Stimulated activated CD4-positive, alpha-beta T cell treated with anti-CD3 and anti-CD28 coated beads, Interleukin-1b, Interleukin-23, amount 100 ng/mL, for 4 hours (primary cell): ENCODE measurements at regions not wholly inside any gene's neighbourhood (a gene's known extent, or its start where the extent isn't known, plus 50 kb on each side); places are given as distances from the start of the nearest gene placed in this dataset.
"Not testable (repeated sequence)": the region's sequence is repeated elsewhere in the genome, so short reads cannot be mapped to it uniquely, and the experiment has no call there.

Experiments used
- DNase-seq, 2 donors: peaks; one replicate each; pipeline ENCODE4 v3.0.0-alpha.2; 2020; ENCODE audit warnings: low read depth in 2 of 2

DNA sequence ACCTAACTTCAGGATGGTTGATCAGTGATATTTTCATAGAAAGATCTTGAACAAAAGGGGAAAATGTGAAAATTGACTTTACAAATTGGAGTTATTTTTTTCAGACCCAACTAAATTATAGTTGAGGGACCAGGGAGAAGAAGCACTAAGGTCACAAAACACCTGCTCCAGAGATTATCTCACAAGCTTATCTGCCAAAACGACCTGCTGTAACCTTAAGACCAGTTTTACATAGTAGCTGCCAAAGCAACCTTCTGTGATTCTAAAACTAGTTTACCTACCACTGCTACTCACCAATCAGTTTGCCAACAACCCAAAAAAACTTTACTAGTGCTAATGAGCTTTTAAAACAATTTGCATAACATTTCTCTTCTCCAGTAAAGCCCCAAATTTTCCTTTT is 972.1 kb downstream of the C4orf33 start:
- DNase-seq, result no peak

DNA sequence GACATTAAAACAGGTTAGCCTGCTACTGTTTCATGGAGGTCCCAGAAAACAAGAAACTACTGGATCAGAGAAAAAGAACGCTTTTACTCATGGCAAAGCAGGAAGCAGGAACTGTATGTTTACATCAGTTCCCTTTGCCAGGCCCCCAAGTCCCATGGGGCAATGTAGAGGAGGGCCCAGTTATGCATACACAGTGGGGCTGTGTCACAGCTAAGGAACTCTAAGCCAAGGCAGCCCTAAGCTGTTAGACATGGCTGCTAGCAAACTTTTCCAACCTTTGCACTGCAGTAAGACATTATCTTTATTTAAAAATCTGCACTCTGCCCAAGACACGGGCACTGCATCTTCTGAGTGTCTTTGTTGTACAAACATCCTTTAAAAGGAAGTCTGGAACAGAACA is 975.8 kb downstream of the C4orf33 start:
- no peak for DNase-seq

DNA sequence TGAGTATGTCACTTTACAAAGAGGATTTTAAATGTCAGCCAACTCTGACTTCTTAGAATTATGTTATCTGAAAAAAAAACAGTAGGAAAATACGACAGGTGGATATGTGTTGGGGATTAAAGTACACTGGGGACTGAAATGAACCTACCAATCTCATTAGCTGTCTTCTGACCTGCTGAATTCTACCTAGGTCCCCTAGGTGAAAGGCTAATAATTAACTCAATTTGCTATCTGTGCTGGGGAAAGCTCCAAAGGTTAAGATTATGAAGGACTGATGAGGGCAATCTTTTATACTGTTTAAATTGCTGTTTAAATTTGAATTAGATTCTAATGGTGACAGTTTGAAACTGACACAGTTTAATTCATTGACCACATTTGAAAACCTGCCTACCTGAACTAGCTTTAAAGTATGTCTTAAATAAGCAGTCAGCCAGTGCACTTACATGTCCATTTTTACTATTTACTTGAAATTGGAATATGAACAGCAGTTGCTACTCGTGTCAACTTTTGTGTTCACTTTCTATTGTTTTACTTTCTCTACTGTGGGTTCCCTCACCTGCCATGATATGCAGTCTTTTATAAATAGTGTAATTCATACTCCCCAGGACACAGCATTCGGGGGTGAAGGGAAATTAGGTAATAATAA is 977.3 kb downstream of the C4orf33 start:
- DNase-seq, result no peak

DNA sequence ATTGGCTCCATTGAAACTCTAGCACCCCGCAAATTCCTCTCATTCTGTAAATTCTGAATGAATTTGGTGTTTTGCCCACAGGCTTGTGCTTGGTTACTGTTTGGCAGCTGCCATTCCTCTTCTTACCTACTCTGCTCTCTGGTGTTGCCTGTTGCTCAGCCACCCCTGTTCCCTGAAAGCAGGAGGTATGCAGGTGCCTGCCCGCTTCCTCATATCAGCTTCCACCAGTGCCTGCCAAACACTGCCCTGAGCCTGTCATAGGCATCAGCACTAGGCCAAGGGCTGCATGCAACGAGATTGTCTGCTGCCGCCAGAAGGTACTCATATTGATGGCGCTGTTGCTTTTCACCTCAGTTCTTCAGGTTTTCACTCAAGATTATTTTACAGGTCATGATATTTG is 978.1 kb downstream of the C4orf33 start:
- DNase-seq, result no peak

DNA sequence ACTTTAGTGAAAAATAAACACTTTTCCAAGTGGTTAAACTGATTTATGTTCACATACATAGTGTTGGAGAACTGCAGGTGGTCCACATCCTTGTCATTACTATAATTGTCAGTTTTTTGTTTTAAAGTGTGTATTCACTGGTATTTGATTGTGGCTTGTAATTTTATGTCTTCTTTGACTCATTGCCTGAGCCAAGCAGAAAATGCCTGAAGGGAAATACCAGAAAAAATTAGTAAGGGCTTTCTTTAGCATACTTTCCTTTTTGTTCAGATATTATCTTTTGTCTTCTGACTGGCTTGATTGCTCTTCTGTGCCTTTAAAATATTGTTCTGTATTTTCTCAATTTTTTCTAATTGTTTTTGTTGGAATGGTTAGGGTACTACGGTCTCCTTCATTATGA is 981.3 kb downstream of the C4orf33 start:
- no peak for DNase-seq

DNA sequence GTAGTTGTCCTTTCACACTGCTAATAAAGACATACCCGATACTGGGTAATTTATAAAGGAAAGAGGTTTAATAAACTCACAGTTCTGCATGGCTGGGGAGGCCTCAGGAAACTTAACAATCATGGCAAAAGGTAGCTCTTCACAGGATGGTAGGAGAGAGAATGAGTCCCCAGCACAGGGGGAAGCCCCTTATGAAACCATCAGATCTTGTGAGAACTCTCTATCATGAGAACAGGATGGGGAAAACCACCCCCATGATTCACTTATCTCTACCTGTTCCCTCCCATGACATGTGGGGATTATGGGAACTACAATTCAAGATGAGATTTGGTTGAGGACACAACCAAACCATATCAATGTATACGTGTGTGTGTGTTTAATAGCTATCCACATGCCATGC is 983.1 kb downstream of the C4orf33 start:
- not testable (repeated sequence) for DNase-seq

DNA sequence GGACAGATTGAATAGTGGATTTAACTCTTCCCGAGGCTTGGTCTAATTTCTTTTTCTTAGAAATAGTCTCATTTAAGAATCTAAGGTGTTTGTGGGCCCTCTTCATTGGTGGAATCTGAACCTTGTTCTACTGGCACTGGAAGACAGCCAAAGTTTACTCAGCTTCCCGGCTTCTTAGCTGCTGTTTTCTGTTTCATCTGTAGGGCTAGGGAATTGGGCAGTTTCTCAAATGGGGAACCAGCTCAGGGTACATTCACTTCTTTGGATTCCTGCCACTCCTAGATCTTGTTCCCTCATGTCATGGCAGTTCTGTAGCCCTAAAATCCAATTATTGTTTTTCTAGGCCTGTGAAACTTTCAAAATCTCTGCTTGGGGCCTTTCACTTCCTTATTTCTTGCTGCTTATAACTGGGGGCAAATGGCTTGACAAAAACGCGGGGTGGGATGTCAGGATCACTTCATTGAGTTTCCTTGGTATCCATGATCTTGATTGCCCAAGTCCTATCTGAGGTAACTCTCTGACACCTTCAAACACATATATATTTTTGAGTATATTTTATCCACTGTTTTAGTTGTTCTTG is 985.0 kb downstream of the C4orf33 start:
- no peak for DNase-seq

DNA sequence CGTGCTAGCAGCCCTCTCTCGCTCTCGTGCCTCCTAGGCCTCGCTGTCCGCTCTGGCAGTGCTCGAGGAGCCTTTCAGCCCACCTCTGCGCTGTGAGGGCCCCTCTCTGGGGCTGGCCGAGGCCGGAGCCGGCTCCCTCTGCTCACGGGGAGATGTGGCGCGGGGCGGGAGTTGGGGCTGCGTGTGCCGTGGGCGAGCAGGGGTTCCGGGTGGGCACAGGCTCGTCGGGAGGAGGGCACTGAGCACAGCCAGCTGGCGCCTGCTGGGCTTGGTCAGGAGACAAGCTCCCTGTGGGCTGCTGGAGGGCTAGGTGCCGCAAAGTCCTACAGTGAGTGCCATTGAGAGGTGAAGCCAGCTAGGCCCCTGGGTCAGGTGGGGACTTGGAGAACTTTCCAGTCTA is 994.5 kb downstream of the C4orf33 start:
- DNase-seq, result no peak

DNA sequence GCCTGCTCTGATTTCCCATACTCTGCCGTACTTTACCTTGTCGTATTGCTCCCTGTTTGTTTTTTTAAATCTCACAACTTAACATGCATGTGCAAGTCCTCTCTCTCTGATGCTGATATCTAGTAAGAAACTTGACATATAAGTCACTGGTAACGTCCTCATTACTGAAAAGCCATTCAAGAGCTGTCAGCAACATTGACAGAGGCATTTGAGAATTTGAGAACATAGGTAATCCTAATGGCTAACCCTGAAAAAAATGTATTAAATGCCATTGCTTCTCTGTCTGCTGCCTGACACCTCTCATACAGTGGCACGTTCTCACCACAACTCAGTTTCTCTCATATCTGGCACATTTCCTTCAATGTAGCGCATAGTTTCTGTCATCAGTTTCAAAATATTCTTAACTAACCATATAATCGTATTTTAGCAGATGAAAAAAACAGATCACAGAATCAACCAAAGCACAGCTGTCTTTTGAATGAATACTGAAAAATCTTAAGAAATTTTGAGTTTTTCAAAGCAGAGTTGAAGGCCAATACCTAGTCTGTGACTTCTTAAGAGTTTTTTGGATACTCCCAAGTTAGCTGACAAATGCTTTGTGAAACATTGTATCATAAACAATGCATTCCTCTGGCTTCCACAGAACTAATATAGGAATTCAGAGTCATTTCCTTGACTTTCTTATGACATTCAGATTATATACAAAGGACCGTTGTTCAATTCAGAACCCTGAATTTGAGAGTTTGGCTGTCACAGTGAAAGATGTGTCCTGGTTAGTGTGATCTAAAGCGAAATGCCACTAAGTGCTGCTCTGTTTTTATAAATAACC is 996.4 kb downstream of the C4orf33 start:
- DNase-seq, result no peak

DNA sequence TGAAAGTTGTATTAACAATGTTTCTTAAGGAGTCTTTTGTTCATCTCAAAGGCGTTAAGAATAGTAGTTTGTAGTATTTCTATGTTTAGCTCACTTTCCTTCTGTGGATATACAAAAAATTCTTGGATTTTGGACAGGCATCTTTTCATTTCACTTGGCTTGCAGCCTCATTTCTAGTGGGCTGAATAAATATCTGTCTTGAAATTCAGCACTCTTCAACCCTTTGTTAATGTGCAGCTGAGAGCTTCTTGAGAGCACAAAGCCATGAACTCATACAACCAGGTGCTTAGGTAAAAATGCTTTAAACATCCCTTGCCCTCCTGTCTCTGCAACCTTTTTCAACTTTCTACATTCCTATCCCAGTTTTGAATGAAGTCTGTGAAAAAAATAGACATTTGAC is 1003.2 kb downstream of the C4orf33 start:
- no peak for DNase-seq

DNA sequence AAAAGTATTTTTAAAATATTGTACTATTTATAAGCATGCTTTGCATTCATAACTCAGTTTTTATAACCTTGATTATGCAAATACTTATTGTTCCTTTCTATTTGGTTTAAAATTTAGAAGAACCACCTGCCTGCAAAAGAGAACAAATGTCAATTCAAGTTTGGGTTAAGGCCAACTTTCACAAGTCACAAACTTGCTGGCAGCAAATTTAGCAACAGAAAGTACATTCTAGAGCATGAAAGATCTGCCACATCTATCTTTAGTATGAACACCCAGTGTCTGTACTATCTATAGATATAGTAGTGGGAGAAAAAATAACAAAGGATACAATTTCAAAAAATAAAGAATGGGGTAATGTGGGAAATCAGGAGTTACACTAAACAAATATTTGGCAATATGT is 1014.2 kb downstream of the C4orf33 start:
- DNase-seq, result no peak

DNA sequence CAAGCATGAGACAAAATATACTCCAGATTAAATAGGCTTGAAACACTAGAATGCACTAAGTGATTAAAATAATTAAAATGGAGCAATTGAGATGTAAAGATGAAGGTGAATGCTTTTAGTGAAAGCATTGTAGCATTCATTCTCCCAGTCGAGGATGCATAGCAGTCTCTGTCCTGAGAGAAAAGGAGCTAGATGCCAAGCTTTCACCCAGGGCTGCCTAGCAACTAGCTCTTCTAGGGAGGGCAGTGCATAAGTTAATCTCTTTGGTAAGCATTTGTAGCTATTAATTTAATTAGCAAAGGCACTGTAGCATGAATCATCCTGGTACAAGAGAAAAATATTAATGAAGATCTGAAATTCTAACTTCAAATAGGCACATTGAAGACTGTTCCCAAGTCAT is 1014.8 kb downstream of the C4orf33 start:
- no peak for DNase-seq

DNA sequence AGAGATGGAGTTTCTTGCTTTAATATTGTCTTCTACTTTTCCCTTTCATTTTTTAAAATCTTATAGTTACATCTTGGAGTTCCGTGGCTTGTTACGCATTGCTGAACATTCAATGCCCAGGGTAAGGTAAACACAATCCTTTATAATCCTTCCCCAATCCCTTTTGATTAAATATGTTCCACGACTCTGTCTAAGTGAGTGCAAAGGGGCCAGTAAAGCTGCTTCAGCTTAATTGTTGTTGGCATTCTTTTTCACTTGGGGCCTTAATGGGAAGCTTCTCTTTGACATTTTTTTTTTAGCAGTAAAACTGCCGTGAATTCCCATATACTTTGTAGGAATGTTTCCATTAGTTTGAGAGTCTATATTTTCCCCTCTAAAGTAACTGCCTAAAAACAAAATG is 1028.1 kb downstream of the C4orf33 start:
- DNase-seq, result no peak

DNA sequence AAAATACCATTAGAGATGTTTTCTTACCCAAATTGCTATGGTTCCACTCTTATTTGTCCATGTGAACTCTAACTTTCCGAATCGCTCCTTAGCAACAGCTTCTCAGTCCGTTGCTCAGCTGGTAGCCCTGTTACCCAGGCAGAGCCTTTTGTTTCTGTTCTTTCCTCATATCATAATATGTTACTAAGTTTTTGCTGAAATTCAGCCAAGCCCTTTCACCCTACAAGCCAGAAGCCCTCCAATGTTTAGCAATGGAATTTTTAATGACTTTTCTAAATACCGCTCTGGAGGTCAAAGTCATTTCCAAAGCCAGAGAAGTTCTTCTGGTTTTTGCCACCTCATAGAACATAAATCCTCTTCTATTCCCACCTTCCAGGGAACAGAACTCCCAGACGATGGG is 1029.5 kb downstream of the C4orf33 start:
- no peak for DNase-seq

DNA sequence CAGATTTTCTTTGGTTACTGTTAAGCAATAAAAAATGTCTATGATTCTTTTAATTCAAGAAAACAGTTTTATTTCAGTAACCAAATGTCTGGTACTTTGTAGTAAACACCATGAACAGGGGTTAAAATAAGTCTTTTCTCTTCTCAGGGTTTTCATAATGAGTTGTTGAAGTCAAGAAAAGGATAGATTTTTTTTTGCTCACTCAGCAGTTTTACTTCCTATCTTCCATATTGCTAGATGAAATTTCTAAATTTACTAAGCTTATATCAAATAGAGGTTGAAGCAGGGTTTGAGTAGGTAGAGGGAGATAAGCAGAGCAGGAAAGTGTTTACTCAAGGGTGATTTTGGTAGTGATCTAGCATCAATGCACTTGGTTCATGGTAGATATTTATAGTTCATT is 1031.3 kb downstream of the C4orf33 start:
- no peak for DNase-seq

DNA sequence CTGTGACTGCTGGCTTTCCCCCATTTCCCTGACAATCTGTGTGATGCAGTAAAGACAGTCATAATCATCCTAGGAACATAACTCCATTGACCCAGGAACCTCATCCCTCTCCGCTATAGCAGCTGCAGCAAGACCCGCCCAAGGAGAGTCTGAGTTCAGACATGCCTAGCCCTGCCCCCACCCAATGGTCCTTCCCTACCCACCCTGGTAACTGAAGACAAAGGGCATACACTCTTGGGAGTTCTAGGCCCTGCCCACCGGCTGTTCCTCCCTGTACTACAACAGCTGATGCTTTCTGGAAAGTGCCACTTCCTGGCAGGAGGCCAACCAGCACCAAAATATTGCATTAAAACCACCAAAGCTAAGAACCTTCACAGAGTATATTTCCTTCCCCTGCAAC is 1035.6 kb downstream of the C4orf33 start:
- DNase-seq, result no peak

DNA sequence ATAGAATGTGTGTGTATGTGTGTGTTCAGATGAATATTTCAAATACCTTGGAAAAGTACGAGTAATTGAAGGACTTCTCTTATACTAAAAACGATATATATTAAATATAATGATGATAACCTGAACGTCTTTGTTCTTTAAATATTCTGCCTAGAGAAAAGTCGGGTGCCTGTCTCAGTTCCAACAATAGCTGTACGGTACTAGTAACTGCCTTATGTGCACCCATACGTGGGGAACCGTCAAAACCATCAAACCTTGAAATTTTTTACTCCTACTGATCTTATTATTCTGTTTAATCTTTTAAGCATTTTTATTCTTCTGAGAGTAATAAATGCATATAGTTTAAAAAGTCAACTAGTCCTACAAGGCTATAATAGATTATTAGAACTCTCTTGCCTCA is 1045.7 kb downstream of the C4orf33 start:
- DNase-seq, result no peak

DNA sequence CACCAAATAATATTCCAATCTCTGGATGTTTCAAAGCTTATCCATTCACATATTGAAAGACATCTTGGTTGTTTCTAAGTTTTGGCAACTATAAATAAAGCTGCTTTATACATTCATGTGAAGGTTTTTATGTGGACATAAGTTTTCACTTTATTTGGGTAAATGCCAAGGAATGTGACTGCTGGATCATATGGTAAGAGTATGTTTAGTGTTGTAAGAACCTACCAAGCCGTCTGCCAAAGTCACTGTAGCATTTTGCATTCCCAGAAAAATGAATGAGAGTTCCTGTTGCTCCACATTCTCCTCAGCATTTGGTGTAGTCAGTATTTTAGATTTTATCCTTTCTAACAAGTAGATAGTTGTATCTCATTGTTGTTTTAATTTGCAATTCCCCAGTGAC is 1047.7 kb downstream of the C4orf33 start:
- DNase-seq, result no peak

DNA sequence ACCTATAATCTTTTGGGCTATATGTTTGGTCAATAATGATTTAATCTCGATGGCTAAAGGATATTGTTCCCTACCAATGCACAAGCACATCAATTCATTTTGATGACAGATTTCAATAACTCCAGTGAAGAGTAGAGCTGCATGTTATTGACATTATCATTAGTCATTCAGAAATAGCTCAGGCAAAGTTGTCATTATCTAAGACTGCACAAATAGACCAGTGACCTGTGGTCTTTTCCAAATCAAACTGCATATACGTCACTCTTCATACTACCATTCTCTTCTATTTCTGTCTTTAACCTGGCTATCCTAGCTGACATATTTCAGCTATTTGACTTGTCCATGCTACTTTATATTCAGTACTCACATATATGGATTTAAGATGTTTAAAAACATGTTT is 1050.8 kb downstream of the C4orf33 start:
- DNase-seq, result no peak

DNA sequence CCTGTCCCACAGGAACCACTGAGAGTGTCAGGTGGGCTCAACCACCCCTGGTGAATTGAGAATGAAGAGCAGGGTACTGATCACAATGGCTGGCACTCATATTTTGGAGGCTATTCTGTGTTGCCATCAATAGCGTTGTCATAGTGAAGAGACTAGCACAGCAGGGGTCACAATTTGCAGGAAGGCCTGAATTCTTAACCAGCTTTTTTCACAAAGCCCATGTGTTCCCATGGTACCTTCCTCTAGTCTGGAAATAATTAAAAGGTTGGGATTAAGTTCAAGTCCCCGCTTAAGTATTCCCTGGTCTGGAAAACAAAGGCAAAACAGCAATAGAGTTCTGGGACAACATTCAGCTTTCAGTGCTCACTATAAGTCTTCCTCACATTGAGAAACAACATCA is 1051.7 kb downstream of the C4orf33 start:
- no peak for DNase-seq

DNA sequence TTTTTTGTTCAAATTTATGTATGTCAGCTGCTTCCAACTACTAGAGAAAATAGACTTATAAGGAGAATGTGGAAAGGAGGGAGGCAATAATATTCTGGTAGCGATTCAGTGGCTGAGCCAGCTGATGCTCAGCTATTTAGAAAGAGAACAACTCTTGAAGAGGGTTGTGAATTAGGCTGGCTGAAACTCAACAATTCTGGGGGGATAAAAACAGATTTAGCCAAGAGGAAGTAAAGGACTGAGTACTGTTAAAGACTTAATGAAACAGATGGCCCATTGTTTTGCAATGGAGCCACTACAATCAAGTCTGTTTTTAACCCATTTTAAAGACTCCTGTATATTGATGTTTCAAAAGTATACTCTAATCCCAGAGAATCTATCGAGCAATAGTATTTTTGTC is 1058.9 kb downstream of the C4orf33 start:
- no peak for DNase-seq

DNA sequence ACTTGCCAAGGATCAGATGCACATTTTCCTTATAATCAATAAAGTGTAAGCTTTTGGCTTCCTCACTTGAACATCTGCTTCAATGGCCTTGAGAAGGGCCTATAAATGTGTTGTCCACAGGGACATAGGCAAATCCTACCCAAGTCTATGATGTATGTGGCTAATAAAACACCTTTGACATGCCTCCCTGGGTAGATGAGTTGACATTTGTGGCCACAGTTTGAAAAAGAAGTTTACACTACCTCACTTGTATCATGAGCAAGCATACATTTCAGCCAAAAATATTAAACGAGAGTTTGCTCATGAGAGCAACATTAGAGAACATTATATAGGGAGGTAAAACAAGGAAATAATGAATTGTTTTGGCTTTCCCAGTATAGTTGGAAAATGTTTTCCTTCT is 1067.7 kb downstream of the C4orf33 start:
- DNase-seq, result no peak

DNA sequence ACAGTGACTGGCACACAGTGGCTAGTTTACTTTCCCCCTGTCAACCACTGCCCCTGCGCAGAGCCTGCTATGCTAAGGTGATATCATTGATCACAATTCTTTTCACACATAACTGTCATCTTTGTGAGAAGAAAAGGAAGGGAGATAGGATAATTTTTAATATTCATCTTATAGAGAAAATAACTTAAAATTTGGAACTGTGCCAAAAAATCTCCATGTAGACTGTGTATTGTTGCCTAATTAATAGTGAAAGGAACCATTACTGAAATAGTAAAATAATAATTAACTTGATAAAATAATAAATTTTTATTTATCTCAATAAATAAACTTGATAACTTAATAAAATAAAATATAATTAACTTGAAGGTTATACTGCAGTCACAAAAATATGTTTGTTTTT is 1069.4 kb downstream of the C4orf33 start:
- DNase-seq, result no peak
